GM21423 (cell line): ENCODE measurements at regions not wholly inside any gene's neighbourhood (a gene's known extent, or its start where the extent isn't known, plus 50 kb on each side); places are given as distances from the start of the nearest gene placed in this dataset.
"Not testable (repeated sequence)": the region's sequence is repeated elsewhere in the genome, so short reads cannot be mapped to it uniquely, and the experiment has no call there.

Experiments
- ATAC-seq: cut with Tn5 transposase; IDR thresholded peaks from one replicate; pipeline ENCODE4 v1.9.1; 2021; ENCODE audit warnings: mild to moderate bottlenecking, moderate library complexity; ENCODE audit not compliant: unreplicated experiment

- no peak for ATAC-seq
Observed at GRCh38 chr18:71130351-71130750, 841.5 kb downstream of the SOCS6 start.

GRCh38 chr18:71125581-71125980 lies 836.7 kb downstream of the SOCS6 start:
- ATAC-seq, result no peak

- ATAC-seq, result no peak
Observed at GRCh38 chr18:71116535-71116934, 827.7 kb downstream of the SOCS6 start.

- no peak for ATAC-seq
Observed at GRCh38 chr18:71115261-71115660, 826.4 kb downstream of the SOCS6 start.

- ATAC-seq, result no peak
Observed at GRCh38 chr18:71114550-71115210, 825.8 kb downstream of the SOCS6 start.

GRCh38 chr18:71107244-71107643 lies 818.4 kb downstream of the SOCS6 start:
- no peak for ATAC-seq

- ATAC-seq, result no peak
Observed at GRCh38 chr18:71106701-71107100, 817.9 kb downstream of the SOCS6 start.

GRCh38 chr18:71105994-71106546 lies 817.2 kb downstream of the SOCS6 start:
- ATAC-seq, result no peak

GRCh38 chr18:71105078-71105819 lies 816.4 kb downstream of the SOCS6 start:
- no peak for ATAC-seq

- ATAC-seq, result no peak
Observed at GRCh38 chr18:71079606-71080005, 790.8 kb downstream of the SOCS6 start.

GRCh38 chr18:71077451-71077850 lies 788.6 kb downstream of the SOCS6 start:
- ATAC-seq, result no peak

GRCh38 chr18:71075147-71075546 lies 786.3 kb downstream of the SOCS6 start:
- ATAC-seq, result no peak

GRCh38 chr18:71068338-71068737 lies 779.5 kb downstream of the SOCS6 start:
- ATAC-seq, result no peak

GRCh38 chr18:71049893-71050292 lies 761.0 kb downstream of the SOCS6 start:
- no peak for ATAC-seq

GRCh38 chr18:71047882-71048281 lies 759.0 kb downstream of the SOCS6 start:
- no peak for ATAC-seq

GRCh38 chr18:71045331-71046065 lies 756.7 kb downstream of the SOCS6 start:
- no peak for ATAC-seq

GRCh38 chr18:71040161-71040560 lies 751.3 kb downstream of the SOCS6 start:
- ATAC-seq, result no peak

GRCh38 chr18:71038196-71038595 lies 749.4 kb downstream of the SOCS6 start:
- no peak for ATAC-seq

GRCh38 chr18:71036783-71037182 lies 747.9 kb downstream of the SOCS6 start:
- peak; percentile 52 for ATAC-seq

- not testable (repeated sequence) for ATAC-seq
Observed at GRCh38 chr18:71031296-71032191, 742.7 kb downstream of the SOCS6 start.
